IMR-90 (cell line): ENCODE measurements at regions not wholly inside any gene's neighbourhood (a gene's known extent, or its start where the extent isn't known, plus 50 kb on each side); places are given as distances from the start of the nearest gene placed in this dataset.
"Not testable (repeated sequence)": the region's sequence is repeated elsewhere in the genome, so short reads cannot be mapped to it uniquely, and the experiment has no call there.

Experiments
- ATAC-seq: fragments of 200-7000 bp; cut with Tn5 transposase; 2 replicates; pipeline ENCODE4 v1.9.1; 2020; ENCODE audit warnings: low read depth, mild to moderate bottlenecking, moderate library complexity
- BruUV-seq: library from RNA; stranded (reverse); fragments of 400-500 nt; replicated peaks from 2 replicates; lab custom pipeline; 2021; lab: Mats Ljungman, UMichigan
- CTCF ChIA-PET: fragments of 300-600 bp; formaldehyde crosslinking; extraction: SDS; loops from one replicate; lab custom pipeline; 2021; ENCODE audit warnings: antibody characterized with exemption; lab: Yijun Ruan, JAX
- POLR2A ChIA-PET: fragments of 300-600 bp; sonication (Branson Sonifier 250); formaldehyde crosslinking; loops from one replicate; lab custom pipeline; 2022; ENCODE audit warnings: antibody characterized with exemption; ENCODE audit not compliant: unreplicated experiment; lab: Charles Lee
- DNase-seq: peaks from one replicate; pipeline ENCODE4 v3.0.0; 2013
- H2AFZ ChIP-seq: replicated peaks from 2 replicates; pipeline ENCODE3; 2013; ENCODE audit warnings: low read length, mild to moderate bottlenecking; ENCODE audit not compliant: poor library complexity
- H2AK5ac ChIP-seq: 2 replicates; pipeline ENCODE4 v1.6.1; 2013; ENCODE audit warnings: low read depth, low read length, inconsistent platforms
- H2AK9ac ChIP-seq: replicated peaks from 2 replicates; pipeline ENCODE3; 2013; ENCODE audit warnings: mild to moderate bottlenecking, low read depth, low read length, moderate library complexity; ENCODE audit not compliant: poor library complexity
- H2BK120ac ChIP-seq: 2 replicates; pipeline ENCODE4 v1.6.1; 2013; ENCODE audit warnings: low read depth, low read length, inconsistent platforms
- H2BK15ac ChIP-seq: 3 replicates; pipeline ENCODE4 v1.6.1; 2013; ENCODE audit warnings: low read depth, low read length, inconsistent platforms
- H2BK20ac ChIP-seq: 2 replicates; pipeline ENCODE4 v1.6.1; 2013; ENCODE audit warnings: low read depth, mild to moderate bottlenecking, inconsistent platforms, low read length, moderate library complexity
- H2BK5ac ChIP-seq: 2 replicates; pipeline ENCODE4 v1.6.1; 2013; ENCODE audit warnings: mild to moderate bottlenecking, low read depth, low read length, inconsistent platforms; ENCODE audit not compliant: poor library complexity, severe bottlenecking
- H3K14ac ChIP-seq: replicated peaks from 2 replicates; pipeline ENCODE4 v1.6.1; 2013; ENCODE audit warnings: low read depth, low read length, inconsistent platforms
- H3K18ac ChIP-seq: 2 replicates; pipeline ENCODE4 v1.6.1; 2013; ENCODE audit warnings: low read depth, low read length, control low read depth
- H3K23ac ChIP-seq: 2 replicates; pipeline ENCODE4 v1.6.1; 2013; ENCODE audit warnings: low read depth, low read length, inconsistent platforms
- H3K27ac ChIP-seq: 2 replicates; pipeline ENCODE4 v1.5.1; 2013; ENCODE audit warnings: mild to moderate bottlenecking, control low read depth, low read length; ENCODE audit not compliant: insufficient read depth
- H3K27me3 ChIP-seq: 2 replicates; pipeline ENCODE4 v1.6.1; 2013; ENCODE audit warnings: low read length; ENCODE audit not compliant: control insufficient read depth, insufficient read depth
- H3K36me3 ChIP-seq: 2 replicates; pipeline ENCODE4 v1.6.1; 2013; ENCODE audit warnings: low read length, mixed read lengths; ENCODE audit not compliant: control insufficient read depth, insufficient read depth
- H3K4ac ChIP-seq: 2 replicates; pipeline ENCODE4 v1.6.1; 2013; ENCODE audit warnings: low read depth, low read length, inconsistent platforms
- H3K4me1 ChIP-seq: 2 replicates; pipeline ENCODE4 v1.6.1; 2013; ENCODE audit warnings: low read length, mixed read lengths; ENCODE audit not compliant: control insufficient read depth, insufficient read depth
- H3K4me2 ChIP-seq: 2 replicates; pipeline ENCODE4 v1.6.1; 2013; ENCODE audit warnings: low read depth, mild to moderate bottlenecking, control low read depth, low read length, moderate library complexity
- H3K4me3 ChIP-seq: 2 replicates; pipeline ENCODE4 v1.5.1; 2013; ENCODE audit warnings: low read depth, mild to moderate bottlenecking, control low read depth, low read length, moderate library complexity; ENCODE audit not compliant: insufficient read depth
- H3K56ac ChIP-seq: 2 replicates; pipeline ENCODE4 v1.6.1; 2013; ENCODE audit warnings: low read length, inconsistent platforms; ENCODE audit not compliant: insufficient read depth; ENCODE audit errors: extremely low read depth
- H3K79me1 ChIP-seq, 2 experiments: 2 replicates each; pipeline ENCODE4 v1.6.1; 2013; ENCODE audit warnings: low read length in 2 of 2, inconsistent platforms in 1 of 2, low read depth in 1 of 2
- H3K9ac ChIP-seq: 2 replicates; pipeline ENCODE4 v1.6.1; 2013; ENCODE audit warnings: low read depth, low read length, control low read depth
- H3K9me1 ChIP-seq: 2 replicates; pipeline ENCODE4 v1.6.1; 2013; ENCODE audit warnings: low read length, inconsistent platforms; ENCODE audit not compliant: insufficient read depth
- H3K9me3 ChIP-seq: 2 replicates; pipeline ENCODE4 v1.6.1; 2013; ENCODE audit warnings: low read length; ENCODE audit not compliant: control insufficient read depth, insufficient read depth
- H4K20me1 ChIP-seq: 2 replicates; pipeline ENCODE4 v1.6.1; 2013; ENCODE audit warnings: low read length, inconsistent platforms; ENCODE audit not compliant: insufficient read depth
- H4K5ac ChIP-seq: 2 replicates; pipeline ENCODE4 v1.6.1; 2013; ENCODE audit warnings: mild to moderate bottlenecking, low read depth, low read length, control low read depth
- H4K8ac ChIP-seq, 2 experiments: 2 replicates each; pipeline ENCODE4 v1.6.1; 2013; ENCODE audit warnings: low read depth in 2 of 2, low read length in 2 of 2, control low read depth in 1 of 2, inconsistent platforms in 1 of 2
- H4K91ac ChIP-seq: 2 replicates; pipeline ENCODE4 v1.6.1; 2013; ENCODE audit warnings: low read depth, low read length, inconsistent platforms; ENCODE audit not compliant: insufficient read depth
- WGBS, 2 experiments: methylation state at CpG; one replicate each; pipeline versions ENCODE4 v1.1.5 to v1.1.7; 2013; ENCODE audit warnings: missing lambda C conversion rate in 2 of 2; ENCODE audit not compliant: insufficient read length in 1 of 2; ENCODE audit errors: extremely low coverage in 2 of 2; 5-methylcytosine and 5-hydroxymethylcytosine counted together
- dilution Hi-C: fragments of 300-500 bp; cut with HindIII; formaldehyde crosslinking; loops from one replicate; pipeline ENCODE4 v1.14.3; 2018; ENCODE audit warnings: low sequenced_read_pairs; ENCODE audit not compliant: unreplicated experiment
- in situ Hi-C: fragments of 300-500 bp; cut with MboI; formaldehyde crosslinking; loops from 3 replicates; pipeline ENCODE4 v1.14.3; 2019; ENCODE audit warnings: low sequenced_read_pairs, inconsistent platforms, mixed read lengths
- intact Hi-C: fragments of 100-400 bp; cut with micrococcal nuclease; formaldehyde crosslinking; loops from 2 replicates; pipeline ENCODE4 v1.10.0; 2022

- POLR2A ChIA-PET, H2BK5ac ChIP-seq, H3K4me2 ChIP-seq, CTCF ChIA-PET, H3K4me1 ChIP-seq, in situ Hi-C loops, H3K36me3 ChIP-seq, H4K20me1 ChIP-seq, H3K27ac ChIP-seq, H2BK20ac ChIP-seq, H4K5ac ChIP-seq, H3K14ac ChIP-seq, H4K8ac ChIP-seq, dilution Hi-C loops, BruUV-seq, H2BK120ac ChIP-seq, H3K4ac ChIP-seq, H2AK5ac ChIP-seq, H2AK9ac ChIP-seq, H3K4me3 ChIP-seq, H3K79me1 ChIP-seq, H2AFZ ChIP-seq, intact Hi-C loops, H4K91ac ChIP-seq, H3K9ac ChIP-seq, H2BK15ac ChIP-seq, ATAC-seq, DNase-seq, H3K9me3 ChIP-seq, H3K18ac ChIP-seq, H3K27me3 ChIP-seq, H3K56ac ChIP-seq, H3K23ac ChIP-seq, H3K9me1 ChIP-seq: not testable (repeated sequence)
- WGBS, 2 experiments: no CpG with 5 or more reads among the region's 2 CpGs
Observed at GRCh38 chr7:6982375-6982774, 156.3 kb upstream of the CCZ1B start.

GRCh38 chr7:6986892-6987291 lies 160.8 kb upstream of the CCZ1B start:
- H3K56ac ChIP-seq, POLR2A ChIA-PET, CTCF ChIA-PET, H2AK5ac ChIP-seq, ATAC-seq, H3K9me1 ChIP-seq, H3K4me1 ChIP-seq, H2BK120ac ChIP-seq, H3K18ac ChIP-seq, H2AFZ ChIP-seq, H3K14ac ChIP-seq, H2AK9ac ChIP-seq, H3K4me2 ChIP-seq, in situ Hi-C loops, intact Hi-C loops, H4K91ac ChIP-seq, DNase-seq, BruUV-seq, H2BK5ac ChIP-seq, H3K36me3 ChIP-seq, H3K79me1 ChIP-seq, dilution Hi-C loops, H3K4ac ChIP-seq, H4K5ac ChIP-seq, H3K27ac ChIP-seq, H3K27me3 ChIP-seq, H2BK15ac ChIP-seq, H3K9ac ChIP-seq, H4K8ac ChIP-seq, H2BK20ac ChIP-seq, H3K4me3 ChIP-seq, H3K23ac ChIP-seq, H3K9me3 ChIP-seq, H4K20me1 ChIP-seq: not testable (repeated sequence)
- no CpG with 5 or more reads among the region's 4 CpGs for WGBS, 2 experiments
